ENCODE measurements at regions not wholly inside any gene's neighbourhood (a gene's known extent, or its start where the extent isn't known, plus 50 kb on each side); places are given as distances from the start of the nearest gene placed in this dataset.

DNA sequence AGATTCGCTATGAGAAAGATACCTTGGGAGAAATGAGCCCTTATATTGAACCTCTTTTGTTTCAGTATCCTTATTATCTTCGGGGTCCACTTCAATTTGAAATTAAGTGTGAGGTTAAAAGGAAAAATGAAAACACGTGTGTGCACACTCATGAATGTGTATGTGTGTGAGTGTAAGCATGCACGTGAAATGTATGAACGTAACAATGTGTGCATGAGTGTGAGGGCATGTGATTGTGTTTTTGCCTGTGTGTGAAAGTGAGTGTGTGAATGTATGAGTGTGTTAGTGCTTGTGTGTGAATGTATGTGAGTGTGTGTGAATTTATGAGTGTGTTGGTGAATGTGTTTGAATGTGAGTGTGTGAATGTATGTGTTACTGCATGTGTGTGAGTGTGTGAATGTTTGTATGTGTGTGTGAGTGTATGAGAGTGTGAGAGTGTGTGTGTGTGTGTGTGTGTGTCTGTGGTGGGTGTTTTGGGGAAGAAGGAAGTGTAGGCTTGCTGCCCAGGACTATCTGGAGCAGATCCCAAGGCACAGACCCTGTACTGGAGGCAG lies 224.0 kb upstream of the CDH13 start:
- no peak overlapping the region for H2AK9ac ChIP-seq (replicated peaks; ENCODE audit: low read depth, low read length, poor library complexity)
- H2BK20ac ChIP-seq (ENCODE audit: low read depth, low read length) = no peak overlapping the region
- DNase-seq (no peak), ATAC-seq (ENCODE audit: low read depth) (no peak)
- H2BK120ac ChIP-seq (ENCODE audit: low read depth, low read length) = no peak overlapping the region
- H3K14ac ChIP-seq (replicated peaks; ENCODE audit: low read depth, low read length) = no peak overlapping the region
- no peak overlapping the region for H3K18ac ChIP-seq (ENCODE audit: low read depth, low read length)
- H2BK5ac ChIP-seq (ENCODE audit: low read depth, low read length, poor library complexity, severe bottlenecking) = peak overlapping the region; percentile 15
- H3K4me2 ChIP-seq (ENCODE audit: low read depth, low read length) = no peak overlapping the region
- H3K36me3 ChIP-seq (ENCODE audit: control insufficient read depth, insufficient read depth, low read length) = no peaks in the 10 kb centered on the region
- in situ Hi-C loops (cut with MboI; ENCODE audit: low sequenced_read_pairs) (no loop called here), dilution Hi-C loops (cut with HindIII; ENCODE audit: low sequenced_read_pairs, unreplicated experiment) (no loop called here), intact Hi-C loops (cut with micrococcal nuclease) (no loop called here)
- no peak overlapping the region for H4K8ac ChIP-seq (ENCODE audit: low read depth in 2 of 2, low read length in 2 of 2)
- no peak overlapping the region for H3K27ac ChIP-seq (ENCODE audit: insufficient read depth, low read length)
- no peak overlapping the region for H3K4me3 ChIP-seq (ENCODE audit: insufficient read depth, low read depth, low read length)
- H4K20me1 ChIP-seq (ENCODE audit: insufficient read depth, low read length) = no peaks in the 10 kb centered on the region
- no peak overlapping the region for H3K56ac ChIP-seq (ENCODE audit: extremely low read depth, insufficient read depth, low read length)
- H3K9me3 ChIP-seq (ENCODE audit: control insufficient read depth, insufficient read depth, low read length) = no peaks in the 10 kb centered on the region
- H2AK5ac ChIP-seq (ENCODE audit: low read depth, low read length) = no peak overlapping the region
- no peaks in the 10 kb centered on the region for H3K9me1 ChIP-seq (ENCODE audit: insufficient read depth, low read length)
- H3K9ac ChIP-seq (ENCODE audit: low read depth, low read length) = no peak overlapping the region
- POLR2A ChIA-PET (ENCODE audit: unreplicated experiment) = no interaction called here
- H4K91ac ChIP-seq (ENCODE audit: insufficient read depth, low read depth, low read length) = no peak overlapping the region
- no peak for TF ChIP-seq BHLHE40 (IDR thresholded peaks at IDR 0.05; ENCODE audit: low read depth, low read length)
- no TSS peak for BruUV-seq (replicated peaks)
- no peak overlapping the region for H3K23ac ChIP-seq (ENCODE audit: low read depth, low read length)
- 43% methylated on average over 3 of the region's 5 CpGs; no CpG with 5 or more reads in 1 of the 2 experiments for WGBS, 2 experiments (ENCODE audit: extremely low coverage in 2 of 2, insufficient read length in 1 of 2)
- CTCF ChIA-PET = no interaction called here
- H2BK15ac ChIP-seq (ENCODE audit: low read depth, low read length) = no peak overlapping the region
- no peak overlapping the region for H4K5ac ChIP-seq (ENCODE audit: low read depth, low read length)
- no peaks in the 10 kb centered on the region for H3K79me1 ChIP-seq (ENCODE audit: low read depth in 1 of 2, low read length in 2 of 2)
- H3K4ac ChIP-seq (ENCODE audit: low read depth, low read length) = no peak overlapping the region
- no peak overlapping the region for H2AFZ ChIP-seq (replicated peaks; ENCODE audit: low read length, poor library complexity)
- no peaks in the 10 kb centered on the region for H3K27me3 ChIP-seq (ENCODE audit: control insufficient read depth, insufficient read depth, low read length)
- no peaks in the 10 kb centered on the region for H3K4me1 ChIP-seq (ENCODE audit: control insufficient read depth, insufficient read depth, low read length)
